ENCODE measurements at regions not wholly inside any gene's neighbourhood (a gene's known extent, or its start where the extent isn't known, plus 50 kb on each side); places are given as distances from the start of the nearest gene placed in this dataset.
A peak's percentile ranks its signal among the peaks of the same experiment; 100 is the strongest.

GRCh38 chr7:54701982-54702381 is 57.0 kb downstream of the SEC61G start:
- no peak for DNase-seq

GRCh38 chr7:54699715-54700114 is 59.3 kb downstream of the SEC61G start:
- DNase-seq, result no peak

GRCh38 chr7:54697659-54698186 is 61.3 kb downstream of the SEC61G start:
- no peak for DNase-seq

GRCh38 chr7:54690892-54691291 is 68.1 kb downstream of the SEC61G start:
- DNase-seq, result no peak

- DNase-seq, result no peak
These were observed 69.0 kb downstream of the SEC61G start for GRCh38 chr7:54690050-54690443.

GRCh38 chr7:54689394-54690049 is 69.5 kb downstream of the SEC61G start:
- DNase-seq, result no peak

- DNase-seq, result no peak
These were observed 71.4 kb downstream of the SEC61G start for GRCh38 chr7:54687462-54688212.

GRCh38 chr7:54680377-54681005 is 78.5 kb downstream of the SEC61G start:
- DNase-seq, result no peak

GRCh38 chr7:54679490-54679817 is 79.6 kb downstream of the SEC61G start:
- no peak for DNase-seq

GRCh38 chr7:54678763-54679489 is 80.1 kb downstream of the SEC61G start:
- no peak for DNase-seq

GRCh38 chr7:54674891-54675290 is 84.1 kb downstream of the SEC61G start:
- no peak for DNase-seq

- no peak for DNase-seq
These were observed 86.5 kb downstream of the SEC61G start for GRCh38 chr7:54672519-54672918.

GRCh38 chr7:54664235-54665228 is 94.5 kb downstream of the SEC61G start:
- peak; percentile 1 for DNase-seq

GRCh38 chr7:54663603-54664234 is 95.3 kb downstream of the SEC61G start:
- DNase-seq, result no peak

- DNase-seq, result no peak
These were observed 95.8 kb downstream of the SEC61G start for GRCh38 chr7:54663186-54663585.

GRCh38 chr7:54662701-54663100 is 96.3 kb downstream of the SEC61G start:
- DNase-seq, result no peak

GRCh38 chr7:54653905-54654304 is 105.1 kb downstream of the SEC61G start:
- DNase-seq, result no peak

GRCh38 chr7:54643064-54643463 is 100.9 kb downstream of the VSTM2A start:
- no peak for DNase-seq

- no peak for DNase-seq
These were observed 95.7 kb downstream of the VSTM2A start for GRCh38 chr7:54637712-54638396.

GRCh38 chr7:54632696-54633095 is 90.5 kb downstream of the VSTM2A start:
- no peak for DNase-seq

- DNase-seq, result no peak
These were observed 87.6 kb downstream of the VSTM2A start for GRCh38 chr7:54629771-54630170.
